ENCODE measurements at regions not wholly inside any gene's neighbourhood (a gene's known extent, or its start where the extent isn't known, plus 50 kb on each side); places are given as distances from the start of the nearest gene placed in this dataset.

- DNase-seq = no peak
Observed at GRCh38 chr11:13874597-13874996, 87.9 kb upstream of the SPON1 start.

- DNase-seq = no peak
Observed at GRCh38 chr11:13875643-13876042, 86.9 kb upstream of the SPON1 start.

GRCh38 chr11:13876423-13876822 is 86.1 kb upstream of the SPON1 start:
- DNase-seq = no peak

GRCh38 chr11:13878077-13878476 is 84.4 kb upstream of the SPON1 start:
- DNase-seq = no peak

- DNase-seq = no peak
Observed at GRCh38 chr11:13880634-13881033, 81.9 kb upstream of the SPON1 start.

GRCh38 chr11:13881226-13881905 is 81.2 kb upstream of the SPON1 start:
- DNase-seq = no peak

- DNase-seq = no peak
Observed at GRCh38 chr11:13883042-13883441, 79.5 kb upstream of the SPON1 start.

- no peak for DNase-seq
Observed at GRCh38 chr11:13883589-13883988, 78.9 kb upstream of the SPON1 start.

- no peak for DNase-seq
Observed at GRCh38 chr11:13884158-13884799, 78.2 kb upstream of the SPON1 start.

GRCh38 chr11:13885083-13885482 is 77.4 kb upstream of the SPON1 start:
- no peak for DNase-seq

GRCh38 chr11:13889552-13890249 is 72.8 kb upstream of the SPON1 start:
- no peak for DNase-seq

- no peak for DNase-seq
Observed at GRCh38 chr11:13891911-13892310, 70.6 kb upstream of the SPON1 start.

GRCh38 chr11:13896175-13896980 is 66.1 kb upstream of the SPON1 start:
- no peak for DNase-seq

- no peak for DNase-seq
Observed at GRCh38 chr11:13896981-13897353, 65.6 kb upstream of the SPON1 start.

- no peak for DNase-seq
Observed at GRCh38 chr11:13897646-13898276, 64.8 kb upstream of the SPON1 start.

- no peak for DNase-seq
Observed at GRCh38 chr11:13899603-13900002, 62.9 kb upstream of the SPON1 start.

- no peak for DNase-seq
Observed at GRCh38 chr11:13902523-13902922, 60.0 kb upstream of the SPON1 start.

GRCh38 chr11:13905137-13905781 is 57.3 kb upstream of the SPON1 start:
- DNase-seq = no peak

GRCh38 chr11:13907678-13908077 is 54.8 kb upstream of the SPON1 start:
- DNase-seq = no peak

- DNase-seq = no peak
Observed at GRCh38 chr11:13908535-13908934, 54.0 kb upstream of the SPON1 start.
